ENCODE measurements at regions not wholly inside any gene's neighbourhood (a gene's known extent, or its start where the extent isn't known, plus 50 kb on each side); places are given as distances from the start of the nearest gene placed in this dataset.

DNA sequence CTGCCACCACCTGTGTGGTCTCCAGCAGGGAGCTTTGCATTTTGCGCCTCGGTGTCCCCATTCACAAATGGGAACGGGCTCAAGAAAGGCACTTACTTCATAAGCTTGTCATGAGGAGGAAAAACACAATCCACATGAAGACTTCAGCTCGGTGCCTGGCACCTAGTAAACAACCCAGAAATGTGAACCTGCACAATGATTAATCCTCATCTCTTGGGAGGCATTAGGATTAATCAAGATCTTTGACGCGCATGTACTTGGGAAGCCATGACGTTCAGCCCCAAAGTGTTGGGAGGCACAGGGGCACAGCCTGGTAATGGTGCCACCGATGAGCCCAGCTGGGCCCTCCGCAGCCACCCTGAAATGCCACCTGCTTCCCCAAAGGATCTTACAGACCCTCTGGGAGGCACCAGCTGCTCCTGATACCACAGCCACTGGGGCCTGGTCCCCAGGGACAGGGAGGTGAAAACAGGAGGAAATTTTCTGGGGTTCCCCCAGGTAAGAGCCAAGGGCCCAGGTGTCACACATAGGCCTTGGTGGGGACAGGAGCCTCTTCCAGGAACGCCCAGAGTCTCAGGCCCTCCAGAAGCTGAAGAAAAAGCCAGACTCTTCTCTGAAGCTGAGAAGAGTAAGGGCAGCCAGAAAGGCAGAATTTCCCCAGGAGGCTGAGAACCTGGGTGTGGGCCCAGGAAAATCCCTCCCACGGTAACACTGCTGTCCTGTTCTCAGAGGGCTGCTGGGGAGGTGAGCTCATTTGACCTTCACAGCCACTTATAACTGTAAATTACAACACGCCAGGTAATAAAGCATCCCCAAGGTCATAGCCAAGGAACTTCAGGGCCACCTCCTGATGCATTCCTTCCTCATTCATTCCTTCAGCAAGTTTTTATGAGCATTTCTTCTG lies 507.5 kb downstream of the SHQ1 start:
- POLR2A ChIA-PET: no interaction called here

DNA sequence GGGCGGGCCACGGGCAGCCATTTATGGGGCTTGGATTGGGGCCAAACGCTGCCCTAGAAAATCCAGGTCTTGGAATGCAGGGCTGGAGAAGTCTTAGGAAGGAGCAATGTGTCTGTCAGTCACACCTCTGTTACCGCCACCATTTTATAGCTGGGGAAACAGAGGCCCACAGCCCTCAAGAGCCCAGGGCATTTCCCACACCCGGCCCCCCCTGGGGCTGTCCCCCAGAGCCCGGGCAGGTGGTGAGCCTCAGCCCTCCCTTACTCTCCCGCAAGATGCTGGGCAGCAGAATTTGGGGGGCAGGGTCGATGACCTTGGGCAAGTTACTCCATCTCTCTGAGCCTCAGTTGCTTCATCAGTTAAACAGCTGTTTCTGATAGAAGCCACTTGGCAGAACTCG lies 508.2 kb downstream of the SHQ1 start:
- no peak overlapping the region for H3K4me3 Mint-ChIP-seq
- peaks cover 27% of the 10 kb centered on the region for H3K4me1 Mint-ChIP-seq (ENCODE audit: low read depth)
- ATAC-seq (no peak), DNase-seq (no peak)
- no peaks in the 10 kb centered on the region for H3K27me3 Mint-ChIP-seq (ENCODE audit: low read depth)
- ChIA-PET CTCF (no interaction called here), POLR2A (no interaction called here)
- H3K36me3 Mint-ChIP-seq (ENCODE audit: low read depth): no peaks in the 10 kb centered on the region
- H3K27ac Mint-ChIP-seq: no peak overlapping the region
- no peaks in the 10 kb centered on the region for H3K9me3 Mint-ChIP-seq (ENCODE audit: insufficient read depth)

More for the DNA sequence above, 507.5 kb downstream of the SHQ1 start:
- H3K4me1 Mint-ChIP-seq (ENCODE audit: low read depth): peaks cover 34% of the 10 kb centered on the region
- H3K9me3 Mint-ChIP-seq (ENCODE audit: insufficient read depth): no peaks in the 10 kb centered on the region
- ATAC-seq: no peak
- no peak overlapping the region for H3K27ac Mint-ChIP-seq
- CTCF ChIA-PET: interaction anchor here (0.9 to 1.4 kb wide), 2 partner anchors 105 to 479 kb away, joined by 3 to 5 read pairs; no protein-coding TSS in a partner anchor
- H3K4me3 Mint-ChIP-seq: no peak overlapping the region
- no peaks in the 10 kb centered on the region for H3K27me3 Mint-ChIP-seq (ENCODE audit: low read depth)
- no peak for DNase-seq
- H3K36me3 Mint-ChIP-seq (ENCODE audit: low read depth): no peaks in the 10 kb centered on the region

DNA sequence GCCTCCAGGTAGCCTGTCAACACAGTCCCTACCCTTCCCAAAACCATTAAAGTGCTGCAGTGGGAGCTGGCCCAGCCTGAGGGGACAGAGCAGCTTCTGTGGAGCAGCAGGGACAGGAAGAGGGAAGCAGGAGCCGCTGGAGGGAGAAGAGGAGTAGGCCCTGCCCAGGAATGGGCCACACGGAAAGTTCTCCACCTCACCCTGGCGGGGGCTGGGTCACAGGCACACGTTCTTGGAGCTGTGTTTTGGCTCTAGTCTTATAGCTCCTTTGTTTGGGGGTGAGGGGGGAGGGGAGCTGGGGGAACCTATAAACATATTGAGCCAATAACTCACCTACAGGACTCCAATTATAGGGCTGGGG lies 508.6 kb downstream of the SHQ1 start:
- H3K36me3 Mint-ChIP-seq (ENCODE audit: low read depth): no peaks in the 10 kb centered on the region
- CTCF ChIA-PET: no interaction called here
- peaks cover 23% of the 10 kb centered on the region for H3K4me1 Mint-ChIP-seq (ENCODE audit: low read depth)
- no peak for ATAC-seq
- no peaks in the 10 kb centered on the region for H3K27me3 Mint-ChIP-seq (ENCODE audit: low read depth)
- H3K27ac Mint-ChIP-seq: no peak overlapping the region
- H3K9me3 Mint-ChIP-seq (ENCODE audit: insufficient read depth): no peaks in the 10 kb centered on the region
- no peak overlapping the region for H3K4me3 Mint-ChIP-seq
- DNase-seq: no peak
- POLR2A ChIA-PET: no interaction called here

DNA sequence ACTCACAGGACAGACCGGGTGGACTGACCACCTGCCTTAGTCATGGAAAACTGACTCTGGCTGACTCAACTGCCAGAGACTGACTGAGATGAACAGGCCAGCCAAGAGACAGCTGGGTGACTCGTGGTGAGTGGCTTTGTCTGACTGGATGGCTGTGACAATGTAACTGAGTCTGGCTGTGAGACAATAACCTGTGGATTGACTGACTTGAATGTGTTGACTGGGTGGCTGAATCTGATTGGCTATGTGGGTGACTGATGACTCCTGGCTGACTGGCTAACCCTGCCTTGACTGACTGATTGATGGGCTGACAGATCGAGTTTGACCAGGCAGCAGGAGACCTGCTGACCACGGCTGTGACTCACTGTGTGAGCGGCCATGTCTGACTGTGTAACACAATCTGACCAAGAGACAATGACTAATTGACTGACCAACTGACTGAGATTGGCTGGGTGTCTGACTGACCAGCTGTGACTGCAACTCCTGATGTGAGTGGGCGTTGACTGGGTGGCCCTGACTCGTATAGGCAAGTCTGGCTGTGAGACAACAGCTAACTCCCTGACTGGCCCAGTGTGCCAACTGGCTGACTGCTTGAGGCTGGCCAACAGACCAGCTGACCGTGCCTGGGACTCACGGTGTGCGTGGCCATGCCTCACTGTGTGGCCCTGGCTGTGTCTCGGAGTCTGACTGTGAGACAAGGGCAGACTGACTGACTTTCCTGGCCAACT lies 509.1 kb downstream of the SHQ1 start:
- H3K4me3 Mint-ChIP-seq: no peak overlapping the region
- H3K9me3 Mint-ChIP-seq (ENCODE audit: insufficient read depth): no peaks in the 10 kb centered on the region
- H3K4me1 Mint-ChIP-seq (ENCODE audit: low read depth): peaks cover 18% of the 10 kb centered on the region
- ATAC-seq (no peak), DNase-seq (no peak)
- no peaks in the 10 kb centered on the region for H3K36me3 Mint-ChIP-seq (ENCODE audit: low read depth)
- no peaks in the 10 kb centered on the region for H3K27me3 Mint-ChIP-seq (ENCODE audit: low read depth)
- ChIA-PET POLR2A (no interaction called here), CTCF (no interaction called here)
- no peak overlapping the region for H3K27ac Mint-ChIP-seq

DNA sequence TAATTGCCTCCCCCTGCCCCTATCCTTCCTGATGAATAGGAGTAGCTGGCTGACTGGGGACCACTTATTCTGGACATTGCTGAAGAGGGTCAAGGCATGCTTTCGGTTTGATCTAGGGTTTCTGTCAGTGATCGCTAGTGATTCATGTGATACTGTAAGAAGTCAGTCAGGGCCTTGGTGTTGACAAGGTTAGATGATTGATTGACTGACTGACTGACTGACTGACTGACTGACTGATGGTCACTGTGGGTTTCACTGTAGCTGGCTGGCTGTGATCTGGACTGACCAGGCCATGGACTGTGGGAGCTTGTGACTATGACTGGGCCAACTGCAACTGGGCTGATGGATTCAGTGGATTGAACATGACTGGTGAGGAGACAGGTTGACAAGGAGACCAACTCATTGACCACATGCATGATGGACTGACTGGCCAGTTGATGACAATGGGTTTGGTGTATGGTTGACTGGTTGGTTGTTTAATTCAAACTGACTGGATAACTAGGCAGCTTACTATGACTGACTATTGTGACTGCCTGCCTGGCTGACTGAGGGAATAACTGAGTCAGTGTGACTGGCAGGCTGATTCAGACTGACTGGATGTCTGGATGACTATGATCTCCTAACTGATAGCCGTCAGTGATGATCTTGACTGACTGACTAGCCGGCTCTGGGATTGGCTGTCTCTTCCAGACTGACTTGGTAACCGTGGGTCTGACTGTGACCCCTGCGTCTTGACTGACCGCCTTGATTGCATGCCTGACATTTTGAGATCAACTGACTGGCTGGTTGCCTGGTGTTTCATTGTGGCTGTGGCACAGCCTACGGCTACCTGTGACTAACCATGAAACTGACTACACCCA lies 509.9 kb downstream of the SHQ1 start:
- ChIA-PET POLR2A (no interaction called here), CTCF (no interaction called here)
- DNase-seq (no peak), ATAC-seq (peak; percentile 14)
- Mint-ChIP-seq H3K36me3 (ENCODE audit: low read depth) (no peaks in the 10 kb centered on the region), H3K4me3 (no peak overlapping the region), H3K9me3 (ENCODE audit: insufficient read depth) (no peaks in the 10 kb centered on the region), H3K27me3 (ENCODE audit: low read depth) (no peaks in the 10 kb centered on the region), H3K27ac (no peak overlapping the region), H3K4me1 (ENCODE audit: low read depth) (peaks cover 10% of the 10 kb centered on the region)

DNA sequence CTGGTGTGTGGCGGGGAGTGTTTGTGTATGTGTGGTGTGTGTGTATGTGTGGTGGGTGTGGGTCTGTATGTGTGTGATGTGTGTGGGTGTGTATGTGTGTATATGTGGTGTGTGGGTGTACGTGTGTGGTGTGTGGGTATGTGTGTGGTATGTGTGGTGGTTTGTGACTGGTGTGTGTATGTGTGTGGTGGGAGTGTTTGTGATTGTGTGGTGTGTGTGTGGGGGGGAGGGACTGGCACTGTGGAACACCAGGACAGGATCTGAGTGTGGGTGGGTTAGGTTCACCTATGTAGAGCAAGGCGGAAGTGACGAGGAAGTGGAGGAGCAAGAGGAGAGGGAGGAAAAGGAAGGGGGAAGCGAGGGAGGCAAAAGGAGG lies 510.8 kb downstream of the SHQ1 start:
- no peak overlapping the region for H3K27ac Mint-ChIP-seq
- CTCF ChIA-PET: no interaction called here
- POLR2A ChIA-PET: no interaction called here
- peaks cover 2% of the 10 kb centered on the region for H3K4me1 Mint-ChIP-seq (ENCODE audit: low read depth)
- H3K36me3 Mint-ChIP-seq (ENCODE audit: low read depth): no peaks in the 10 kb centered on the region
- H3K4me3 Mint-ChIP-seq: no peak overlapping the region
- no peaks in the 10 kb centered on the region for H3K27me3 Mint-ChIP-seq (ENCODE audit: low read depth)
- no peak for ATAC-seq
- H3K9me3 Mint-ChIP-seq (ENCODE audit: insufficient read depth): no peaks in the 10 kb centered on the region
- DNase-seq: no peak

DNA sequence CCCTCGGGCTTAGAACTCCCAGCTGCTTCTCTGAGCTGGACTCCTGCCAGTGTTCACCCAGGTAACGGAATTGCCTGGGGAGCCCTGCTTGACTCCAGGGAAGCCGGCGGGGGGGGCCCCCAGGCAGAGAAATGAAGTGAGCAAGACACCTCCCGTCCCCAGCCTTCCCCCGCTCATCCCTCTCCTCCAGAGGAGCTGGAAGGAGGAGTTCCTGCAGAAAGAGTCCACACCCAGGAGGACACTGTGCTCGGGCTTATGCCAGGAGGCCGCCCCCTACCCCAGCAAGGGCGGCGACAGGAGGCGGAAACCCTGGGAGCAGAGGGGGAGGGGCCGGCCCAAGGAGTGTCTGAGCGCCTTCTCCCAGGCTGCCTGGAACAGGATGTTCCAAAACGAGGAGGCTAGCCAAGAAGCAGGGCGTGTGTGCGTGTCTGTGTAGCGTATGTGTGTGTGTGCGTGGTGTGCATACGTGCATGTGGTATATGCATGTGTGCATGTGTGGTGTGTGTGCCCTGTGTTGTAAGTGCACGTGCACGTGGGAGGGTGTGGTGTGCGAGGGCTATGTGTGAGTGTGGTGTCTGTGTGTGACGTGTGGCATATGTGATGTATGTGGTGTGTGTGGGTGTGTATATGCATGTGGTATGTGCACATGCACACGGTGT lies 511.3 kb downstream of the SHQ1 start:
- Mint-ChIP-seq H3K4me3 (no peak overlapping the region), H3K4me1 (ENCODE audit: low read depth) (no peaks in the 10 kb centered on the region), H3K36me3 (ENCODE audit: low read depth) (no peaks in the 10 kb centered on the region), H3K27me3 (ENCODE audit: low read depth) (no peaks in the 10 kb centered on the region), H3K27ac (no peak overlapping the region), H3K9me3 (ENCODE audit: insufficient read depth) (no peaks in the 10 kb centered on the region)
- DNase-seq (no peak), ATAC-seq (no peak)
- ChIA-PET CTCF (interaction anchor here (0.8 kb wide), 1 partner anchor 485 kb away, joined by 4 read pairs; no protein-coding TSS in a partner anchor), POLR2A (no interaction called here)

DNA sequence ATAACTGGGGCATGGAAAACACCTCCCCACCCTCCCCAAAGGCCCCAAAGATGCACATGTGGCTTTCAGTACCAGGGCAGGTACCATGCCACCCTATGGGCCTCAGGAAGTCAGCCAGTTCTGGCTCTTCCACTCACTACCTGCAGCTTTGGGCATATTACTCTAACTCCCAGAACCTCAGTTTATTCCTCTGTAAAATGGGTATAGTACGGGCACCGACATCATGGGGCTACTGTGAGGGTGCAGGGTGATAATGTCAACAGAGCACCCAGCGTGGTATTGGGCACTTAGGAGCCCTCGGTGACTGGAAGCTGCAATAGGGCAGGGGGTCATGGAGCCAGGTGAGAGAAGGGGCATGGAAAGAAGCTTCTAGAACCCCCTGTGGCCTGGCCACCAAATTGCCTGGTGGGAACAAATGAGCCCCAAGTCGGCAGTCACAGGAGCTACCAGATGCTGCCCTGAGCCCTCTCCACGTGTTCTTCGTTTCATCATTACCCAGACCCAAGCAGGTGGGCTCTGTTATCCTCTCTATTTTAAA lies 512.1 kb downstream of the SHQ1 start:
- CTCF ChIA-PET: interaction anchor here (0.8 kb wide), 1 partner anchor 486 kb away, joined by 4 read pairs; no protein-coding TSS in a partner anchor
- Mint-ChIP-seq H3K27me3 (ENCODE audit: low read depth) (no peaks in the 10 kb centered on the region), H3K4me1 (ENCODE audit: low read depth) (no peaks in the 10 kb centered on the region), H3K27ac (no peak overlapping the region), H3K9me3 (ENCODE audit: insufficient read depth) (no peaks in the 10 kb centered on the region), H3K4me3 (no peak overlapping the region), H3K36me3 (ENCODE audit: low read depth) (no peaks in the 10 kb centered on the region)
- no peak for DNase-seq
- no peak for ATAC-seq
- POLR2A ChIA-PET: no interaction called here

DNA sequence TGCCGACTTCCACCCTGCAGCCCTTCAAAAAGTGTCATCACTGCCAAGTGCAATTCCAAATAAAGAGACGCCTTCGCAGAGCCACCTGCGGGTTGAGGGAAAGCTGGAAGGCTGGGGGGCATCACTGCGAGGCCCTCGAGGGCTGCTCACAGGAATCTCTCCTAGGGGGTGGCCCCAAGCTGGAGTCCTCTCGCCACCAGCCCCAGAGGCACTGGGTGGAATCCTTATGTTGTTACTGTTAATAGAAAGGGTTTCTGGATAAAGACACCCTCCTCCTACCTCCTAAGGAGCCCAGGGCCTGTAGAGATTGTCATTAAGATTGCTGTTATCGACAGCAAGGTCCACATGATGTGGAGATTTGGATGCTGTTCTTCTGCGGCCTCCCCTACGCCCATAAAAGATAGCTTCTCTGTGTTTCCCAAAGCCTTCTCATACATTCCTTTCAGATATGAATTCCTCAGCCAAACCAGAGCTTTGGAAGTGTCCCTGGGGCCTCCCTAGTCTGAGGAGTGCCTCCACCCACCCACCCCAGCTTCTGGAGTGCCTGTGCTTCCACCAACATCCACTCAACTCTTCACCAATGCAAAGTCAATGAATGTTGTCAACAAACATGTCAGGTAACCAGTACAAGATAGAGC lies 512.7 kb downstream of the SHQ1 start:
- Mint-ChIP-seq H3K27ac (no peak overlapping the region), H3K9me3 (ENCODE audit: insufficient read depth) (no peaks in the 10 kb centered on the region), H3K27me3 (ENCODE audit: low read depth) (no peaks in the 10 kb centered on the region), H3K36me3 (ENCODE audit: low read depth) (no peaks in the 10 kb centered on the region), H3K4me3 (no peak overlapping the region), H3K4me1 (ENCODE audit: low read depth) (no peaks in the 10 kb centered on the region)
- DNase-seq (no peak), ATAC-seq (no peak)
- ChIA-PET CTCF (no interaction called here), POLR2A (no interaction called here)

DNA sequence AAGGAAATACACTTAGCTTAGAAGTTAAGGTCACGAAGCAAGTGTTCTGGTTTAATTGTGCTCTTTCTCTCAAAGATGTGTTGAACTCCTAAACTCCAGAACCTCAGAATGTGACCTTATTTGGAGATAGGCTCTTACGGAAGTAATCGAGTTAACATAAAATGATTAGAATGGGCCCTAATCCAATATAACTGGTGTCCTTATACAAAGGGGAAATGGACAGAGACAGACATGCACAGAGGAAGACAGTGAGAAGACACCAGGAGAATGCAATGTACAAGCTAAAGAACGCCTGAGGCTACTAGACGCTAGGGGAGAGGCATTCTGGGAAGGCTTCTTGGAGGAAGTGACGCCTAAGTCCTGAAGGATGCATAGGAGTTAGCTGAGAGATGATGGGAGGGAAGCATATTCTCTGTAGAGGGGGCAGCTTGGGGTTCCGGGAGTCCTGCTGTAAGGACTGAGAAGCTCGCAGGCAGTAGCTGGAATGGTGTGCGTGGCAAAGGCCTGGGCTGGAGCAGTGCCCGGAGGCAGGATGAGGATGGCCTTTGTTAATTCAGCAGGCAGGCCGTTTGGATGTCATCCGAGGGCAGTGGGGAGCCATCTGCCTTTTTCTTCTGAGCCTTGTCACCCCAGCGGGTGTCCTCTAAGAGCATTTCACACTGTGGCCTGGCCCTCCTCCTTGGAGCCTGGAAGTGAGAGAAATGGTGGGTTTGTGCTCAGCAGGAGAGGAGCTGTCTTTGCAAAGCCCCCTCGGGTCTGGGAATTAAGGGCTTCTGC lies 513.4 kb downstream of the SHQ1 start:
- DNase-seq (no peak), ATAC-seq (no peak)
- H3K4me3 Mint-ChIP-seq: no peak overlapping the region
- ChIA-PET POLR2A (no interaction called here), CTCF (no interaction called here)
- H3K9me3 Mint-ChIP-seq (ENCODE audit: insufficient read depth): no peaks in the 10 kb centered on the region
- H3K27ac Mint-ChIP-seq: no peak overlapping the region
- no peaks in the 10 kb centered on the region for H3K4me1 Mint-ChIP-seq (ENCODE audit: low read depth)
- no peaks in the 10 kb centered on the region for H3K27me3 Mint-ChIP-seq (ENCODE audit: low read depth)
- no peaks in the 10 kb centered on the region for H3K36me3 Mint-ChIP-seq (ENCODE audit: low read depth)

DNA sequence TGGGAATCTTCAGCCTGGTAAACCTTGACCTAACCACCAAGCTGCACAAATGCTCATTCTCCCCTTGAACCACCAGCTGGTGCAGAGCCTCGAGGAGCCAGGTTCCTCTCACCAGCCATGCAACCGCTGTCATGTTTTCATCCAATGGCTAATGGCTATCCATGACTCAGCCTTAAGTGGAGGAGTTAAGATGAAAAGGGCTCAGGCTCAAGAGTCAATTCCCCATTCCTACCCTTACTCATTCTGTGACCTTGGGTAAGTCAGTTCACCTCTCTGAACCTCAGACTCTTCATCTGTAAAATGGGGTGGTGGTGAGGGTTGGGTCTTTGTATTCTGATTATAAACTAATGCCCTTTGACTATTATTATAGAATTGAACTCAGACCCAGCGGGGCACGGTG lies 515.6 kb downstream of the SHQ1 start:
- no peak for DNase-seq
- no peak for ATAC-seq
- ChIA-PET CTCF (no interaction called here), POLR2A (no interaction called here)
- Mint-ChIP-seq H3K27me3 (ENCODE audit: low read depth) (no peaks in the 10 kb centered on the region), H3K4me1 (ENCODE audit: low read depth) (no peaks in the 10 kb centered on the region), H3K9me3 (ENCODE audit: insufficient read depth) (no peaks in the 10 kb centered on the region), H3K27ac (no peak overlapping the region), H3K36me3 (ENCODE audit: low read depth) (no peaks in the 10 kb centered on the region), H3K4me3 (no peak overlapping the region)

All from activated CD8-positive, alpha-beta T cell treated with anti-CD3 and anti-CD28 coated beads, Interleukin-2, amount 10 ng/mL, durations not matched to agents 7 days and 5 days (primary cell).